Activated naive CD8-positive, alpha-beta T cell (primary cell): ENCODE measurements at regions not wholly inside any gene's neighbourhood (a gene's known extent, or its start where the extent isn't known, plus 50 kb on each side); places are given as distances from the start of the nearest gene placed in this dataset.
"Not testable (repeated sequence)": the region's sequence is repeated elsewhere in the genome, so short reads cannot be mapped to it uniquely, and the experiment has no call there.

Experiments used
- H3K27ac Mint-ChIP-seq: one replicate; pipeline ENCODE4 v1.8.0; 2021; ENCODE audit warnings: mixed read lengths
- H3K27me3 Mint-ChIP-seq: one replicate; pipeline ENCODE4 v1.8.0; 2021; ENCODE audit warnings: mixed read lengths
- H3K36me3 Mint-ChIP-seq: one replicate; pipeline ENCODE4 v1.8.0; 2021; ENCODE audit warnings: mixed read lengths
- H3K4me1 Mint-ChIP-seq: one replicate; pipeline ENCODE4 v1.8.0; 2021; ENCODE audit warnings: low read depth, mixed read lengths
- H3K4me3 Mint-ChIP-seq: one replicate; pipeline ENCODE4 v1.8.0; 2021; ENCODE audit warnings: mild to moderate bottlenecking, mixed read lengths
- H3K9me3 Mint-ChIP-seq: one replicate; pipeline ENCODE4 v1.8.0; 2021; ENCODE audit warnings: low read depth, mixed read lengths

DNA sequence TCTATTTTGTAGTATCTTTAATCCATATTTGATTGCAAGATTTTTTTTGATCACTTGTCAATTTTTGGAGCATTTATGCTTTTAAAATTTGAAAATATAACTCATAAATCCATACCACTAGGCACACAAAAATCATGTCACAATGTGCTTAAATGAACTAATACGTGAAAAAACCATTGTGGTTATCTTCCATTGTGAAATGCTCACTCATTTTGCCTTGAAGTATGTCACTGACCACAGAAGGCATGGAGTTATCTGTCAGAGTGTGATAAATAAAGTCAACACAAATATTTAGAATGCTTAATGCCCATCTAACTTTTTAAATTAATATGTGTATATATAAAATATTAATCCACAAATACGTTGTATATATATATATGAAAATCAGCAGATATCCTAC lies 347.2 kb downstream of the PTPRC start:
- no peaks in the 10 kb centered on the region for H3K9me3 Mint-ChIP-seq
- no peaks in the 10 kb centered on the region for H3K27me3 Mint-ChIP-seq
- peaks cover 7% of the 10 kb centered on the region for H3K36me3 Mint-ChIP-seq
- H3K4me3 Mint-ChIP-seq = no peak overlapping the region
- no peaks in the 10 kb centered on the region for H3K4me1 Mint-ChIP-seq
- no peak overlapping the region for H3K27ac Mint-ChIP-seq

GRCh38 chr1:198986442-198986841 lies 347.6 kb downstream of the PTPRC start:
- Mint-ChIP-seq H3K27me3 (no peaks in the 10 kb centered on the region), H3K4me1 (no peaks in the 10 kb centered on the region), H3K27ac (no peak overlapping the region), H3K9me3 (no peaks in the 10 kb centered on the region), H3K4me3 (no peak overlapping the region), H3K36me3 (peaks cover 7% of the 10 kb centered on the region)

GRCh38 chr1:199002661-199003060 lies 363.8 kb downstream of the PTPRC start:
- Mint-ChIP-seq H3K4me3 (no peak overlapping the region), H3K27ac (no peak overlapping the region), H3K4me1 (no peaks in the 10 kb centered on the region), H3K27me3 (no peaks in the 10 kb centered on the region), H3K9me3 (no peaks in the 10 kb centered on the region), H3K36me3 (peaks cover 2% of the 10 kb centered on the region)

DNA sequence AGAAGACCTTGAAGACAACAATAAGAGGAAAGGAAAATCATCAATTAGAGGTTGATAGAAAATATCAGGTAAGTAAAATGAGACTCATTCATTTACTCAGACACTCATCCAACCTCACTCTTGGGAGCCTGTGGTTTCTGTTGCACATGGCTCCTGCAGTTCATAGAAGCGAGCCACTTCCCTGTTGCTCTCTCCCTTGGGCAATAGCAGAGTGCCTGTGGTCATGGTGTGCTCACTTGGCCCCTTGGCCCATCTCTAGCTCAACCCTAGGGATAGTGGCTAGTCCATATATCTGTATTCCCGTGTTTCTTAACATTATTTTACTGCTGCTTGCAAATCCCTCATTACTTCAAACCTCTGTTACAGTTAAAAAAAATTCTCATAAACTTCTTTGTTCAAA lies 368.6 kb downstream of the PTPRC start:
- Mint-ChIP-seq H3K36me3 (peaks cover 2% of the 10 kb centered on the region), H3K9me3 (no peaks in the 10 kb centered on the region), H3K4me3 (no peak overlapping the region), H3K4me1 (peaks cover 20% of the 10 kb centered on the region), H3K27me3 (no peaks in the 10 kb centered on the region), H3K27ac (no peak overlapping the region)

DNA sequence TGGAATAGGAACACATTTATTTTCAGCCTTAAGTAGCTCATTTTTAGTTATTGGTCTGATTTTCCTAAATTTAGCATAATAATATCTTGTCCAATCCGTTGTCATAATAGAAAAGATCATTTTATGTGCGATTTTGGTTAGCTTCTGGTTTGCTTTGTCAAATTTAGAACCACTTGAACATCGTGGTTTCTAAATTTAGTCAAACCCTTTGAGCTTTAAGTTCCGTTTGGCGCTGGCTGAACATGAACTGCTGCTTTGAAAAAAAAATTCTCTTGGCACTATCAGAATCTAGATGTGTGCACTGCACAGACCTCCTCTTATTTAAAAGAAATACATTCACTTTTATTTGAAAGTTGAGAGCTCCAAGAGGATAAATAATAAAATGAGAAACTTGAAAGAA lies 370.6 kb downstream of the PTPRC start:
- Mint-ChIP-seq H3K36me3 (no peaks in the 10 kb centered on the region), H3K27ac (peak overlapping the region; percentile 17), H3K4me3 (peak overlapping the region; percentile 17), H3K27me3 (no peaks in the 10 kb centered on the region), H3K9me3 (no peaks in the 10 kb centered on the region), H3K4me1 (peaks cover 21% of the 10 kb centered on the region)

DNA sequence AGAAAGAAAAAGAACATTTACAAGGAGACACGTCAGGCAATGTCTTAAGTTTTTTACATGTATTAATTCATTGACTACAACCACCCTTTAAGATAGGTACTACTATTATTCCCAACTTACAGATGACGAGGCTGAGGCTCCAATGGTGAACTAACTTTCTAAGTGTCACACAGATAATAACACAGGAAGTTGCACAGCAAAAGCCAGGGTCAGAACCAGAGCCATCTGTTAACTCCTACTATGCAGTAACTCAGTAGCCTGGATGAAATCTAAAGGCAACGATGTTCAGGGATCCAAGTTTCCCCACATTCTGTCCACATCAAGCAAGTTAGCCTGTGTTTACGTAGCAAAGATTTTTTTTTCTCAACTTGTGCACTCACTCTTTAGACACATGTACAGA lies 371.7 kb downstream of the PTPRC start:
- no peaks in the 10 kb centered on the region for H3K9me3 Mint-ChIP-seq

GRCh38 chr1:199010933-199011332 lies 372.1 kb downstream of the PTPRC start:
- H3K27ac Mint-ChIP-seq = no peak overlapping the region
- H3K4me3 Mint-ChIP-seq = peak overlapping the region; percentile 15
- no peaks in the 10 kb centered on the region for H3K36me3 Mint-ChIP-seq
- H3K27me3 Mint-ChIP-seq = no peaks in the 10 kb centered on the region
- no peaks in the 10 kb centered on the region for H3K9me3 Mint-ChIP-seq
- H3K4me1 Mint-ChIP-seq = peaks cover 28% of the 10 kb centered on the region

More for the DNA sequence above, 371.7 kb downstream of the PTPRC start:
- Mint-ChIP-seq H3K36me3 (no peaks in the 10 kb centered on the region), H3K4me1 (peaks cover 28% of the 10 kb centered on the region), H3K4me3 (peak overlapping the region; percentile 15), H3K27me3 (no peaks in the 10 kb centered on the region), H3K27ac (no peak overlapping the region)

DNA sequence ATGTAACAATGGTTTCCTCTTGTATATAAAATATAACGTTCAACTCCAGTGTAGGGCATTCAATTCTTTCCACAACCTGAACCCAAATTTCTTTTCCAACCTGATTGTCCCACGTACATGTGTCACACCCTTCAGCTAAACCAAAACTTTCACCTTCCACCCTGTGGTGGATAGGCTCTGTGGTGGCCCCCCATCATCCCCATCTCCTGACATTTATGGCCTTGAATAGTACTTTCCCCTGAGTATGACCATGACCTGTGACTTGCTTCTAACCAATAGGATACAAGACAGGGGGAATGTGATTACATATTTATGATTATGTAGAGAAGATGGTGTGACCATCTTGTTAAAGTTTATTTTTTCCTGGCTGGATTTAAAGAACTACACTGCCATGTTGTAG lies 377.0 kb downstream of the PTPRC start:
- Mint-ChIP-seq H3K36me3 (no peaks in the 10 kb centered on the region), H3K4me1 (peaks cover 11% of the 10 kb centered on the region), H3K27me3 (no peaks in the 10 kb centered on the region), H3K27ac (no peak overlapping the region), H3K9me3 (no peaks in the 10 kb centered on the region), H3K4me3 (no peak overlapping the region)

- no peaks in the 10 kb centered on the region for H3K27me3 Mint-ChIP-seq
- no peak overlapping the region for H3K27ac Mint-ChIP-seq
- no peaks in the 10 kb centered on the region for H3K9me3 Mint-ChIP-seq
- H3K4me1 Mint-ChIP-seq = peaks cover 13% of the 10 kb centered on the region
- no peak overlapping the region for H3K4me3 Mint-ChIP-seq
- no peaks in the 10 kb centered on the region for H3K36me3 Mint-ChIP-seq
These were observed 379.8 kb downstream of the PTPRC start for GRCh38 chr1:199018471-199019135.

DNA sequence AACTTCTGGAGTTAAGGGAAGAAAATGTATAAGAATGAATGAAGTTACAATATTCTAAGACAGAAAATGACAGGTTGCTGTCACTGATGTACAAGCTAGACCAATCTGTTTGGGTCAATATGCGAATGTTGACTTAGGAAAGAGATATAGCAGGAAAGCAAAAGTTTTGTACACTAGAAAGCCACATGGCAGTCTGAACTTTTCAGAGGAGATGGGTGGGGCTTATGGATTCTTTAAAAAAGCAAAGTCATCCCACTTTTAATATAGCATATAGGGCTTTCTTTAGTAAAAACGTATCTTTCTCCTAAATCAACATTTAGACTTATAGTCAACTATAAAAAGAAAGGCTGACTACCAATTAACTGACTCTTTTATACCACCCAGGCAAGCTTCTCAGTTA lies 381.2 kb downstream of the PTPRC start:
- Mint-ChIP-seq H3K4me3 (no peak overlapping the region), H3K27me3 (no peaks in the 10 kb centered on the region), H3K27ac (no peak overlapping the region), H3K4me1 (peaks cover 6% of the 10 kb centered on the region), H3K36me3 (no peaks in the 10 kb centered on the region), H3K9me3 (no peaks in the 10 kb centered on the region)

DNA sequence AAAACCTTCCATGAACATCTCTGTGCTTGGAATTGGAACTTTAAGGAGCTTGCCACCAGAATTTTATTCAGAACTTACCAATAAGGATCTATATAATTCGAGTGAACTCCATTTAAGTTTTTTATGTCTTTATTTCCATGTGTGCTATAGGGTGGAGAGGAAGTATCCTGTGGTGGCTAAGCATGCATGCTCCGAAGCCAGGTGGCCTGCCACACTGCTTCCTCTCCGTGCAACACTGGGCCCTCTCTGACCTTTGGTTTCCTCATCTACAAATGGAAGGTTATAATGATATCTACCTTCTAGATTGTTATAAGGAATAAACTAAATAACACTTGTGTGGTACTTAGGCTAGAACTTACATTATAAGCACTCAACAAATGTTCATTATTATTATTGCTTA lies 382.1 kb downstream of the PTPRC start:
- H3K4me3 Mint-ChIP-seq = no peak overlapping the region
- no peaks in the 10 kb centered on the region for H3K36me3 Mint-ChIP-seq
- no peak overlapping the region for H3K27ac Mint-ChIP-seq
- H3K27me3 Mint-ChIP-seq = no peaks in the 10 kb centered on the region
- peaks cover 6% of the 10 kb centered on the region for H3K4me1 Mint-ChIP-seq
- H3K9me3 Mint-ChIP-seq = no peaks in the 10 kb centered on the region

- Mint-ChIP-seq H3K9me3 (peaks cover 12% of the 10 kb centered on the region), H3K36me3 (no peaks in the 10 kb centered on the region), H3K4me1 (peaks cover 13% of the 10 kb centered on the region), H3K27ac (no peak overlapping the region), H3K27me3 (no peaks in the 10 kb centered on the region), H3K4me3 (no peak overlapping the region)
These were observed 390.6 kb downstream of the PTPRC start for GRCh38 chr1:199029401-199029800.

GRCh38 chr1:199029855-199030254 lies 391.0 kb downstream of the PTPRC start:
- H3K27ac Mint-ChIP-seq = no peak overlapping the region
- H3K4me1 Mint-ChIP-seq = peaks cover 13% of the 10 kb centered on the region
- H3K4me3 Mint-ChIP-seq = no peak overlapping the region
- H3K36me3 Mint-ChIP-seq = no peaks in the 10 kb centered on the region
- H3K9me3 Mint-ChIP-seq = peaks cover 12% of the 10 kb centered on the region
- H3K27me3 Mint-ChIP-seq = no peaks in the 10 kb centered on the region

GRCh38 chr1:199030541-199030940 lies 391.7 kb downstream of the PTPRC start:
- H3K9me3 Mint-ChIP-seq = peaks cover 12% of the 10 kb centered on the region
- H3K27me3 Mint-ChIP-seq, H3K27ac Mint-ChIP-seq, H3K36me3 Mint-ChIP-seq, H3K4me3 Mint-ChIP-seq: not testable (repeated sequence)
- peaks cover 15% of the 10 kb centered on the region for H3K4me1 Mint-ChIP-seq

GRCh38 chr1:199031170-199031569 lies 392.3 kb downstream of the PTPRC start:
- H3K4me3 Mint-ChIP-seq, H3K27ac Mint-ChIP-seq, H3K27me3 Mint-ChIP-seq, H3K36me3 Mint-ChIP-seq: not testable (repeated sequence)
- peaks cover 15% of the 10 kb centered on the region for H3K4me1 Mint-ChIP-seq
- peaks cover 12% of the 10 kb centered on the region for H3K9me3 Mint-ChIP-seq

GRCh38 chr1:199032479-199032878 lies 393.6 kb downstream of the PTPRC start:
- not testable (repeated sequence) for H3K27me3 Mint-ChIP-seq, H3K4me3 Mint-ChIP-seq, H3K27ac Mint-ChIP-seq, H3K36me3 Mint-ChIP-seq
- Mint-ChIP-seq H3K4me1 (peaks cover 15% of the 10 kb centered on the region), H3K9me3 (peaks cover 12% of the 10 kb centered on the region)
